G401 (cell line): ENCODE measurements at regions not wholly inside any gene's neighbourhood (a gene's known extent, or its start where the extent isn't known, plus 50 kb on each side); places are given as distances from the start of the nearest gene placed in this dataset.
"Not testable (repeated sequence)": the region's sequence is repeated elsewhere in the genome, so short reads cannot be mapped to it uniquely, and the experiment has no call there.

ENCODE experiments used
- DNase-seq: peaks from one replicate; pipeline ENCODE4 v3.0.0-alpha.2; 2015; ENCODE audit warnings: low spot score
- in situ Hi-C: cut with HindIII; loops from 2 replicates; pipeline ENCODE4 v1.10.0; 2016; ENCODE audit warnings: low sequenced_read_pairs, mixed read lengths

- DNase-seq: no peak
- in situ Hi-C loops: no loop called here
These were observed 168.5 kb upstream of the SALL4 start for GRCh38 chr20:51970858-51971257.

GRCh38 chr20:51969191-51969590, 166.9 kb upstream of the SALL4 start:
- DNase-seq: no peak
- in situ Hi-C loops: no loop called here

GRCh38 chr20:51968151-51968550, 165.8 kb upstream of the SALL4 start:
- in situ Hi-C loops: no loop called here
- no peak for DNase-seq

GRCh38 chr20:51966296-51966971, 164.1 kb upstream of the SALL4 start:
- in situ Hi-C loops: no loop called here
- DNase-seq: peak; percentile 85

- DNase-seq: no peak
- in situ Hi-C loops: no loop called here
These were observed 159.8 kb upstream of the SALL4 start for GRCh38 chr20:51961964-51962761.

- in situ Hi-C loops: no loop called here
- no peak for DNase-seq
These were observed 157.8 kb upstream of the SALL4 start for GRCh38 chr20:51960047-51960675.

- in situ Hi-C loops: no loop called here
- no peak for DNase-seq
These were observed 156.8 kb upstream of the SALL4 start for GRCh38 chr20:51959066-51959542.

- in situ Hi-C loops: no loop called here
- no peak for DNase-seq
These were observed 156.1 kb upstream of the SALL4 start for GRCh38 chr20:51958099-51959065.

GRCh38 chr20:51955756-51956155, 153.4 kb upstream of the SALL4 start:
- in situ Hi-C loops: no loop called here
- no peak for DNase-seq

GRCh38 chr20:51953731-51954340, 151.5 kb upstream of the SALL4 start:
- no peak for DNase-seq
- in situ Hi-C loops: no loop called here

GRCh38 chr20:51950926-51951325, 148.6 kb upstream of the SALL4 start:
- DNase-seq: no peak
- in situ Hi-C loops: no loop called here

GRCh38 chr20:51946586-51946985, 144.3 kb upstream of the SALL4 start:
- in situ Hi-C loops: no loop called here
- DNase-seq: no peak

- DNase-seq: no peak
- in situ Hi-C loops: no loop called here
These were observed 143.6 kb upstream of the SALL4 start for GRCh38 chr20:51945881-51946280.

- in situ Hi-C loops: no loop called here
- no peak for DNase-seq
These were observed 142.9 kb upstream of the SALL4 start for GRCh38 chr20:51945177-51945576.

GRCh38 chr20:51943761-51944160, 141.4 kb upstream of the SALL4 start:
- no peak for DNase-seq
- in situ Hi-C loops: no loop called here

- in situ Hi-C loops, DNase-seq: not testable (repeated sequence)
These were observed 141.0 kb upstream of the SALL4 start for GRCh38 chr20:51943326-51943725.

GRCh38 chr20:51941503-51941902, 139.2 kb upstream of the SALL4 start:
- in situ Hi-C loops: no loop called here
- DNase-seq: no peak

- in situ Hi-C loops: no loop called here
- no peak for DNase-seq
These were observed 136.9 kb upstream of the SALL4 start for GRCh38 chr20:51939259-51939585.
